HCT116 (cell line): ENCODE measurements at regions not wholly inside any gene's neighbourhood (a gene's known extent, or its start where the extent isn't known, plus 50 kb on each side); places are given as distances from the start of the nearest gene placed in this dataset.

Experiments
- ATAC-seq: fragments of 200-7000 bp; cut with Tn5 transposase; 2 replicates; pipeline ENCODE4 v1.9.1; 2020; ENCODE audit warnings: mild to moderate bottlenecking, moderate library complexity
- BruUV-seq: library from RNA; stranded (reverse); fragments of 400-500 nt; replicated peaks from 2 replicates; lab custom pipeline; 2021; lab: Mats Ljungman, UMichigan
- CTCF ChIA-PET: fragments of 300-600 bp; sonication (Branson Sonifier 250); formaldehyde crosslinking; loops from one replicate; lab custom pipeline; 2021; ENCODE audit warnings: antibody characterized with exemption; lab: Charles Lee
- POLR2A ChIA-PET: fragments of 300-600, 350-600 bp; sonication (Branson Sonifier 250); formaldehyde crosslinking; loops from one replicate; lab custom pipeline; 2021; ENCODE audit warnings: antibody characterized with exemption; lab: Charles Lee
- RAD21 ChIA-PET, 2 experiments: fragments of 300-600 bp; sonication (Branson Sonifier 250); formaldehyde crosslinking; loops; one replicate each; lab custom pipeline; 2023; ENCODE audit warnings: low total read pairs in 2 of 2; ENCODE audit not compliant: uncharacterized antibody in 2 of 2, unreplicated experiment in 2 of 2, low non-redundant PET in 1 of 2; lab: Charles Lee
- DNase-seq: peaks from one replicate; pipeline ENCODE4 v3.0.0-alpha.2; 2010; ENCODE audit warnings: low read depth, low spot score
- H2AFZ ChIP-seq: fragments of 200-600 bp; shearing (Covaris generic), sonication (generic); 2 replicates; pipeline ENCODE4 v1.6.1; 2017; ENCODE audit warnings: low read depth, mixed run types, mixed read lengths, antibody characterized with exemption, low read length; ENCODE audit not compliant: poor library complexity, severe bottlenecking
- H3K27ac ChIP-seq: 2 replicates; pipeline ENCODE4 v1.5.1; 2012; ENCODE audit warnings: low read depth, low read length
- H3K27me3 ChIP-seq: fragments of 200-600 bp; sonication (generic); 2 replicates; pipeline ENCODE4 v1.6.1; 2016; ENCODE audit warnings: mixed run types, low read length, mixed read lengths; ENCODE audit not compliant: insufficient read depth
- H3K36me3 ChIP-seq, 2 experiments: fragments of 200-500 bp in 1 of 2; fragments of 200-600 bp in 1 of 2; sonication (Bioruptor generic) in 1 of 2; sonication (generic) in 1 of 2; 2 replicates each; pipeline versions ENCODE4 v1.5.1 to v1.6.1; 2014 to 2016; ENCODE audit warnings: low read length in 2 of 2, inconsistent platforms in 1 of 2, mixed read lengths in 1 of 2, mixed run types in 1 of 2; ENCODE audit not compliant: insufficient read depth in 2 of 2, control insufficient read depth in 1 of 2
- H3K4me1 ChIP-seq, 2 experiments: fragments of 200-600 bp in 1 of 2; sonication (generic) in 1 of 2; 2 replicates each; pipeline versions ENCODE4 v1.5.1 to v1.6.1; 2012 to 2017; ENCODE audit warnings: low read length in 2 of 2, inconsistent platforms in 1 of 2, mild to moderate bottlenecking in 1 of 2, mixed read lengths in 1 of 2, mixed run types in 1 of 2, moderate library complexity in 1 of 2; ENCODE audit not compliant: insufficient read depth in 2 of 2, control insufficient read depth in 1 of 2
- H3K4me2 ChIP-seq: fragments of 200-600 bp; sonication (generic); 2 replicates; pipeline ENCODE4 v1.6.1; 2017; ENCODE audit warnings: mixed run types, low read length, mixed read lengths
- H3K4me3 ChIP-seq, 2 experiments: fragments of 200-600 bp in 1 of 2; sonication (generic) in 1 of 2; replicated peaks in 1 of 2; 2 replicates each; pipeline ENCODE4 v1.5.1; 2011 to 2016; ENCODE audit warnings: low read length in 2 of 2, control low read depth in 1 of 2, low read depth in 1 of 2, mild to moderate bottlenecking in 1 of 2, mixed read lengths in 1 of 2, mixed run types in 1 of 2
- H3K79me2 ChIP-seq: fragments of 200-600 bp; sonication (generic); 2 replicates; pipeline ENCODE4 v1.6.1; 2017; ENCODE audit warnings: mild to moderate bottlenecking, mixed run types, low read length, moderate library complexity, mixed read lengths; ENCODE audit not compliant: insufficient read depth
- H3K9ac ChIP-seq: fragments of 200-600 bp; sonication (generic); 2 replicates; pipeline ENCODE4 v1.6.1; 2016; ENCODE audit warnings: low read length, mixed read lengths
- H3K9me2 ChIP-seq: fragments of 200-600 bp; sonication (generic), shearing (Covaris generic); 2 replicates; pipeline ENCODE4 v1.6.1; 2017; ENCODE audit warnings: mixed run types, mild to moderate bottlenecking, moderate library complexity; ENCODE audit not compliant: insufficient read depth
- H3K9me3 ChIP-seq, 2 experiments: fragments of 200-500 bp in 1 of 2; fragments of 200-600 bp in 1 of 2; sonication (Bioruptor generic) in 1 of 2; sonication (generic) in 1 of 2; 2 replicates each; pipeline ENCODE4 v1.6.1; 2014 to 2017; ENCODE audit warnings: low read length in 2 of 2, mixed read lengths in 2 of 2, inconsistent platforms in 1 of 2, low read depth in 1 of 2, mild to moderate bottlenecking in 1 of 2, mixed run types in 1 of 2, moderate library complexity in 1 of 2; ENCODE audit not compliant: control insufficient read depth in 1 of 2, insufficient read depth in 1 of 2
- H4K20me1 ChIP-seq: fragments of 200-600 bp; sonication (generic), shearing (Covaris generic); 2 replicates; pipeline ENCODE4 v1.6.1; 2017; ENCODE audit warnings: mixed run types, mild to moderate bottlenecking, moderate library complexity; ENCODE audit not compliant: insufficient read depth
- CEBPB ChIP-seq: IDR thresholded peaks from 2 replicates; pipeline ENCODE4 v1.6.1; 2012; ENCODE audit warnings: low read depth
- CTCF ChIP-seq, 3 experiments: fragments of 200-600 bp in 1 of 3; sonication (generic) in 1 of 3; IDR thresholded peaks in 2 of 3; conservative IDR thresholded peaks in 1 of 3; 2 replicates each; pipeline ENCODE4 v1.5.1; 2012 to 2017; ENCODE audit warnings: low read depth in 2 of 3, low read length in 2 of 3, antibody characterized with exemption in 1 of 3, borderline replicate concordance in 1 of 3, control low read depth in 1 of 3, mild to moderate bottlenecking in 1 of 3, mixed read lengths in 1 of 3, mixed run types in 1 of 3, moderate library complexity in 1 of 3; ENCODE audit not compliant: insufficient read depth in 1 of 3
- ELF1 ChIP-seq: IDR thresholded peaks from 2 replicates; pipeline ENCODE4 v1.6.1; 2012; ENCODE audit warnings: low read depth, borderline replicate concordance
- EZH2phosphoT487 ChIP-seq: fragments of 200-600 bp; IDR thresholded peaks from 2 replicates; pipeline ENCODE4 v1.6.1; 2018; ENCODE audit warnings: antibody characterized with exemption, borderline replicate concordance
- JUND ChIP-seq: IDR thresholded peaks from 2 replicates; pipeline ENCODE4 v1.6.1; 2012
- RAD21 ChIP-seq: IDR thresholded peaks from 2 replicates; pipeline ENCODE4 v1.6.1; 2012; ENCODE audit warnings: low read depth, mild to moderate bottlenecking
- REST ChIP-seq: IDR thresholded peaks from 2 replicates; pipeline ENCODE4 v1.6.1; 2012; ENCODE audit warnings: low read depth
- SIN3A ChIP-seq: IDR thresholded peaks from 2 replicates; pipeline ENCODE4 v1.6.1; 2012; ENCODE audit warnings: low read depth
- SP1 ChIP-seq: IDR thresholded peaks from 2 replicates; pipeline ENCODE4 v1.6.1; 2012; ENCODE audit warnings: low read depth
- TCF7L2 ChIP-seq: IDR thresholded peaks from 2 replicates; pipeline ENCODE4 v1.7.0; 2011; ENCODE audit warnings: borderline replicate concordance, inconsistent platforms; ENCODE audit not compliant: insufficient read depth, insufficient read length; ENCODE audit errors: extremely low read depth
- YY1 ChIP-seq: IDR thresholded peaks from 2 replicates; pipeline ENCODE4 v1.6.1; 2011; ENCODE audit warnings: low read length, low read depth, moderate library complexity, mild to moderate bottlenecking; ENCODE audit not compliant: insufficient replicate concordance; ENCODE audit errors: extremely low read depth
- ZBTB33 ChIP-seq: IDR thresholded peaks from 2 replicates; pipeline ENCODE4 v1.6.1; 2011; ENCODE audit warnings: mild to moderate bottlenecking, low read length, moderate library complexity; ENCODE audit not compliant: insufficient replicate concordance; ENCODE audit errors: extremely low read depth
- ZFX ChIP-seq: fragments of 450-650 bp; IDR thresholded peaks from 2 replicates; pipeline ENCODE4 v1.6.1; 2017
- ZNF274 ChIP-seq: fragments of 200-500 bp; sonication (Bioruptor generic); IDR thresholded peaks from 2 replicates; pipeline ENCODE4 v1.6.1; 2014; ENCODE audit warnings: mild to moderate bottlenecking, low read depth, low read length, inconsistent platforms
- intact Hi-C: fragments of 100-400 bp; cut with micrococcal nuclease; formaldehyde crosslinking; loops from 2 replicates; pipeline ENCODE4 v1.10.0; 2022
- TF ChIP-seq, protein P1 (sequence below): IDR thresholded peaks from 2 replicates; pipeline ENCODE4 v1.6.1; 2012

DNA sequence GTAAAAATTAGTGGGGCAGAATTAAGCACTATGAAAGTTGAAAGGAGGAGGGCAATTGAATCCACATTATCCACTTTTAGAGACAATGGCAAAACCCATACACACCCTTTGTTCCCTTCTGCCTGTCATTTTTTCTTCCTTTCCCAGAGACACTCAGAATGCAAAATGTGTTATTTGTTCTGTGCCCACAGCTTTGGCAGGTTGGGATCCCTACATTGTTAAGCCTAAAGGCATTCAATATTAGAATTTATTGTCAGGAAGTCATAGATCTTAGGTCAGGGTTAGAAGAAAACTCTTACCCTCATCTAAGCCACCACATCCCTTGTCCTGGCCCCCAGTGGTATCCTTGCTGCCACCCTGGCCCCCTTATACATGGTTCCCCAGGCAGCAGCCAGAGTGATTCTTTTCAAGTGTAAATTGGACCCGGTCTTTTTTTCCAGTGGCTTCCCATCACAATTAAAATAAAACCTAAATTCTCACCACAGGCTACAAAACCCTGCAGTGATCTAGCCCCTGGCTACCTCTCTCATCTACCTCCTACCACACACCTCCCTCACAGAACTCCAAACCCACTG is 470.1 kb upstream of the ATP11B start:
- DNase-seq = no peak
- H3K4me1 ChIP-seq = peaks cover 5 to 11% of the 10 kb centered on the region in 2 experiments; a peak in 2 of 4 replicates
- no peak overlapping the region for H3K4me2 ChIP-seq
- no peak overlapping the region for H2AFZ ChIP-seq
- intact Hi-C loops = no loop called here
- RAD21 ChIA-PET = no interaction called here
- H3K79me2 ChIP-seq = no peaks in the 10 kb centered on the region
- POLR2A ChIA-PET = no interaction called here
- H3K9ac ChIP-seq = no peak overlapping the region
- no peaks in the 10 kb centered on the region for H3K9me2 ChIP-seq
- no peak overlapping the region for H3K27ac ChIP-seq
- TF ChIP-seq ZBTB33 = no peak
- TF ChIP-seq RAD21 = no peak
- no peak for TF ChIP-seq REST
- no peak for TF ChIP-seq SIN3A
- no peak for TF ChIP-seq EZH2phosphoT487
- no peak for TF ChIP-seq CEBPB
- TF ChIP-seq YY1 = no peak
- TF ChIP-seq ZNF274 = no peak
- TF ChIP-seq, protein P1, sequence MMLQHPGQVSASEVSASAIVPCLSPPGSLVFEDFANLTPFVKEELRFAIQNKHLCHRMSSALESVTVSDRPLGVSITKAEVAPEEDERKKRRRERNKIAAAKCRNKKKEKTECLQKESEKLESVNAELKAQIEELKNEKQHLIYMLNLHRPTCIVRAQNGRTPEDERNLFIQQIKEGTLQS = no peak
- TF ChIP-seq ELF1 = no peak
- TF ChIP-seq ZFX = no peak
- TF ChIP-seq TCF7L2 = no peak
- no peak for TF ChIP-seq JUND
- TF ChIP-seq SP1 = no peak
- TF ChIP-seq CTCF (IDR thresholded peaks at IDR 0.05 in 2 of 3, conservative IDR thresholded peaks at IDR 0.05 in 1 of 3; ENCODE audit: borderline replicate concordance in 1 of 3, insufficient read depth in 1 of 3, low read depth in 2 of 3, low read length in 2 of 3) = no peak
- H3K9me3 ChIP-seq = no peaks in the 10 kb centered on the region; a peak in 1 of 4 replicates
- H3K27me3 ChIP-seq = no peaks in the 10 kb centered on the region
- H4K20me1 ChIP-seq = no peaks in the 10 kb centered on the region
- CTCF ChIA-PET = no interaction called here
- ATAC-seq = no peak; the same call in 1 of the 2 replicates
- H3K36me3 ChIP-seq = no peaks in the 10 kb centered on the region
- BruUV-seq = no TSS peak
- H3K4me3 ChIP-seq = no peak overlapping the region
